ENCODE measurements at regions not wholly inside any gene's neighbourhood (a gene's known extent, or its start where the extent isn't known, plus 50 kb on each side); places are given as distances from the start of the nearest gene placed in this dataset.
A peak's percentile ranks its signal among the peaks of the same experiment; 100 is the strongest.

DNA sequence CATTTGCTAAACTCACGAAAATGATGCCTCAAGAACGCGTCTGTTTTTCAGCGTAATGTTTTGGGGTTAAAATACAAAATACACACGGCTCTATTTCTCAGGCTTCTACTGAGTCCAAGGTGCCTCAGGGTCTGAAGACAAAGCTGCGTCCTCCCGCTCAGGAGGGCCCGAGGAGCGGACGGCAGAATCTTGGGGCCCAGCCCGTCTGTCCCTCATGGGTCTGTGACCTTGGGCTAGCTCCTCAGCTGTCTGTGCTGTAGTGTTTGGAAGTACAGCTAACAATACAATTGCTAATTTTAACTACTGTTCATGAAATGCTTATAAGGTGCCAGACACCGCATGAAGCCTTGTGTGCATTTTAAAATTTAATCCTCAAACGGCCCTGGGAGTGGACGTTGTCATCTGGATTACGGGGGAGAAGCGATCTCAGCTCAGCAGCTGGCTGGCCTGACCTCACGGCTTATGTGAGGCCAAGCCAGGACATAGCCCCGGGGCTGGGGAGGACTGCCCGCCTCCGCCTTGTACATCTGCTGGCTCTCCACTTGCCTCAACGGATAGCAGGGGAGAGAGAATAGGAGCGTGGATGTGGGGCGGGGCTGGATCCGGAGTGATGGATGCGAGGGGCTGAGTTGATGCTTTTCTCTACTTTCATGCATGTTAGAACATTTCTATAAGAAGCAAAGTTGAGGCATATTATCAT, 357.4 kb downstream of the GLRX3 start:
- TF ChIP-seq, protein P1, sequence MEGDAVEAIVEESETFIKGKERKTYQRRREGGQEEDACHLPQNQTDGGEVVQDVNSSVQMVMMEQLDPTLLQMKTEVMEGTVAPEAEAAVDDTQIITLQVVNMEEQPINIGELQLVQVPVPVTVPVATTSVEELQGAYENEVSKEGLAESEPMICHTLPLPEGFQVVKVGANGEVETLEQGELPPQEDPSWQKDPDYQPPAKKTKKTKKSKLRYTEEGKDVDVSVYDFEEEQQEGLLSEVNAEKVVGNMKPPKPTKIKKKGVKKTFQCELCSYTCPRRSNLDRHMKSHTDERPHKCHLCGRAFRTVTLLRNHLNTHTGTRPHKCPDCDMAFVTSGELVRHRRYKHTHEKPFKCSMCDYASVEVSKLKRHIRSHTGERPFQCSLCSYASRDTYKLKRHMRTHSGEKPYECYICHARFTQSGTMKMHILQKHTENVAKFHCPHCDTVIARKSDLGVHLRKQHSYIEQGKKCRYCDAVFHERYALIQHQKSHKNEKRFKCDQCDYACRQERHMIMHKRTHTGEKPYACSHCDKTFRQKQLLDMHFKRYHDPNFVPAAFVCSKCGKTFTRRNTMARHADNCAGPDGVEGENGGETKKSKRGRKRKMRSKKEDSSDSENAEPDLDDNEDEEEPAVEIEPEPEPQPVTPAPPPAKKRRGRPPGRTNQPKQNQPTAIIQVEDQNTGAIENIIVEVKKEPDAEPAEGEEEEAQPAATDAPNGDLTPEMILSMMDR (IDR thresholded peaks at IDR 0.05; ENCODE audit: insufficient read depth, low read length, severe bottlenecking): no peak
- Histone ChIP-seq H3K27me3 (ENCODE audit: control insufficient read depth, insufficient read depth, low read length) (no peaks in the 10 kb centered on the region), H3K36me3 (ENCODE audit: control insufficient read depth, insufficient read depth, low read length) (no peaks in the 10 kb centered on the region), H3K4me3 (ENCODE audit: low read depth, low read length) (no peak overlapping the region)
- DNase-seq (ENCODE audit: low read depth) (no peak), FAIRE-seq (no peak)

DNA sequence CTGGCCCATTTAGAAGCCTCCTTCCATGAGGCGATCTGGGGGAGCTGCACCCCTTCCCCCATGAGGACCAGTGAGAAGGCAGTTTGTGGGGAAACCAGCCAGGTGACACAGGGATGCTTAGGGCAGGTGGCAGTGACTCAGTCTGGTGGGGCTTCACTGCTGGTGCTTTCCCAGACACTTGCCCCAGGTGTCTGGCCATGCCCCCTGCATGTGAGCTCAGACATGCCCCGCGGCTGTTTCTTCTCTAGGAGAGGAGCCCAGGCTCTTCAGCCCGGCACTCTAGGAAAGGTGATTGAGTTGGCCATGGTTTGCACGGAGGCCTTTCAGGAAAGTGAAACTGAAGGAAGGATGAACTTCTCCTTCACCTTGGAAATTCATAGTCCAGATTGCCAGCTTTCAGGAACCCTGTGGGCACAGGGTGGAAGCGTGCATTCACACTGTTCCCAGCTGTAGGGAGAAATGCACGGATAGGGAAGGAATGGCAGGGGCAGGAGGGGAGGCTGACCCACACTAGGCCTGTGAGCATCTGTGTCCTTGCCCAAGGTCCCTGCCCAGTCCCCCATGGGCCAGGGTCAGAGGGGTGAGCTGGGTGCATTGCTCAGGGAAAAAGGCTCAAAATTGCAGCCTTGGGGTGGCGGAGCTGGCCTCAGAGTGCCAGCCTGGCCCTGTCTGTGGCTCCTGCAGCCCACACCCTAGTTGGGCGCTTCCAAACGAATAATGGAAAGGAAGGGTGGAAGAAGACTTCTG, 359.1 kb downstream of the GLRX3 start:
- FAIRE-seq: no peak
- TF ChIP-seq, protein P1 (IDR thresholded peaks at IDR 0.05; ENCODE audit: insufficient read depth, low read length, severe bottlenecking): no peak
- no peaks in the 10 kb centered on the region for H3K27me3 ChIP-seq (ENCODE audit: control insufficient read depth, insufficient read depth, low read length)

DNA sequence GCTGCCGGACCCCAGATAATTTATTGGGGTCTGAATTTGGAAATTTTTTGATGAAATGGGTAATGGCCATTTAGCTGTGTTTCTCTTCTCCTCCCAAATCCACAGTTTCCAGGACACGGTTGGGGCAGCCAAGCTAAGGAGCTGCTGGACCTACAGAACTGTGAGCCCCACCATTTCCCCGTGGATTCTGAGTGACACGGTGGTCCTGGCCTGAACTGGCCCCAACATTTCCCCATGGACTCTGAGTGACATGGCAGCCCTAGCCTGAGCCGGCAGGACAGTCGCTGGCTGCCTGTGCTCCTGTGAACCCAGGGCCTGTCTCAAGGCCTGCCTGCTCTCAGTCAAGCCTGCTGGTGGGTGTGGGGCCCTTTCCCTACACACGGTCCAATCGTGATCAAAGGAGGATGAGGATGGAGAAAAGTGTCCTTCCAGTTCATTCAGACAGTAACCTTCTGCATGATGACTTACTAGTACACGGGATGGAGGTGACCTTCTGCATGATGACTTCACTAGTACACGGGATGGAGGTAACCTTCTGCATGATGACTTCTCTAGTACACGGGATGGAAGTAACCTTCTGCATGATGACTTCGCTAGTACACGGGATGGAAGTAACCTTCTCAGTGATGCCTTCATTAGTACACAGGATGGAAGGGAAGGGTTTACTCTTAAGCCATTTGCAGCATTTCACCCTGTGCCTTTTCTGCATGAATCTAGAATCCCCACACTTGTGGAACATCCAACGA, 359.9 kb downstream of the GLRX3 start:
- no peak overlapping the region for H3K4me3 ChIP-seq (ENCODE audit: low read depth, low read length)
- H3K27me3 ChIP-seq (ENCODE audit: control insufficient read depth, insufficient read depth, low read length): no peaks in the 10 kb centered on the region
- peak; percentile 7 for DNase-seq (ENCODE audit: low read depth)
- no peaks in the 10 kb centered on the region for H3K36me3 ChIP-seq (ENCODE audit: control insufficient read depth, insufficient read depth, low read length)
- TF ChIP-seq, protein P1 (IDR thresholded peaks at IDR 0.05; ENCODE audit: insufficient read depth, low read length, severe bottlenecking): no peak
- peak; percentile 100 for FAIRE-seq

More for the DNA sequence above, 359.1 kb downstream of the GLRX3 start:
- Histone ChIP-seq H3K4me3 (ENCODE audit: low read depth, low read length) (no peak overlapping the region), H3K36me3 (ENCODE audit: control insufficient read depth, insufficient read depth, low read length) (no peaks in the 10 kb centered on the region)
- no peak for DNase-seq (ENCODE audit: low read depth)

DNA sequence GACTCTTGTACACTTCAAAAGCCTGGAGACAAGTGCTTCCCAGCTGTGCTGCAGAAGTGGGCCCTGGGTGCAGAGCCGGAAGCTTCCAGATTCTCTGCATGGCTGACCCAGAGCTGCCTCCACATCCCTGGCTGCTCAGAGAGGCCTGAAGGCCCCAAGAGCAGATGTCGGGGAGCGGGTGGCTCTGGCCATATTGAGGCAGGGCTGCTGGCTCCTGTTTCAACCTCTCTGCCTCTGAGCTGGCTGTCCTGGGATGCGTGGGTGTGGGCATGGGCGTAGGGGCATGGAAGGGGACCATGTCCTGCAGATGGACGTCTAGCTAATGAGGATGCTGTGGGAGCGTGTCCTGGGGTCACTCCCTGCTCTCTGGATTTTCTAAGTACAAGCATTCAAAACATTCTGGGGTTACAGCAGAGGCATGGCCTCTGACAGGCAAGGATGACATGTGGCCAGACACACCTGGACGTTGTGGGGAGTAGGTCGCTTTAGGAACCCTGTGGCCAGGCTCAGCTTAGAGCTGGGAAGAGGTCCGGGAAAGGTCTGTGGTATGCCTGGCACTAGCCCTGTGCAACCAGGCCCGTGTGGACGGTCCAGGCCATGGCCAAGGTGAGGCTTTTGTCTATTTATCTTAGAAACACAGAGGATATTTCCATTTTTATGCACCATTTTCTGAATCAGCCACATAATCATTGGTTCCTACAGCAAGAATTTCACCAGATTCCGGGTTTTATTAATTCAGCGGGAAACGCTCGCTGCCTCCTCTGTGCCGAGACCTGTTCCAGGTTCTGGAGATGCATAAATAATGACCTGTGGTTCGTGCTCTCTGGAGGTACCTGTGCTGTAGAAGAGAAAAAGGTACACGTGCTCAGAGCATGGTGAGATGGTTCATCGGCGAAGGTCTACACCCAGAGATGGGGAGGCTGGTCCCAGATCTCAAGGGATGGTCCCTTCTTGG, 361.1 kb downstream of the GLRX3 start:
- FAIRE-seq (no peak), DNase-seq (ENCODE audit: low read depth) (no peak)
- Histone ChIP-seq H3K4me3 (ENCODE audit: low read depth, low read length) (no peak overlapping the region), H3K27me3 (ENCODE audit: control insufficient read depth, insufficient read depth, low read length) (no peaks in the 10 kb centered on the region), H3K36me3 (ENCODE audit: control insufficient read depth, insufficient read depth, low read length) (no peaks in the 10 kb centered on the region)
- TF ChIP-seq, protein P1 (IDR thresholded peaks at IDR 0.05; ENCODE audit: insufficient read depth, low read length, severe bottlenecking): no peak

DNA sequence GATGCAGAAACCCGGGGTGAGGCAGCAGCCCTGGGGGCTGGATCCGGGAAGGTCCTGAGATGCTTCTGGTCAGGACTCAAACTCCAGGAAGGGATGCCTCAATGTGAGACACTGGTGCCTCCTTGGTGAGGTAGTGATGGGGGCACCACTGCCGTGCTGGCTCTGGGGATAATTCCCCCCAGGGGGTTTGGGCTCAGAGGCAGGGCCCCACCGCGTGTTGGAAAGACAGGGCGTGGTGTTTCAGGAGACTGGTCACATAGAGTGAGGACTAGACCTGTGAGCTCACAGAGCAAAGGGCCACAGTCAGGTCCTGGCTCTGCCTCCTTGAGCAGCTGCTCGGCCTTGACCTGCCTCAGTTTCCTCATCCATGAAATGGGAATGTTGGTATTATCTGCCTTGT, 361.9 kb downstream of the GLRX3 start:
- H3K27me3 ChIP-seq (ENCODE audit: control insufficient read depth, insufficient read depth, low read length): no peaks in the 10 kb centered on the region
- no peaks in the 10 kb centered on the region for H3K36me3 ChIP-seq (ENCODE audit: control insufficient read depth, insufficient read depth, low read length)
- no peak overlapping the region for H3K4me3 ChIP-seq (ENCODE audit: low read depth, low read length)
- no peak for FAIRE-seq
- TF ChIP-seq, protein P1 (IDR thresholded peaks at IDR 0.05; ENCODE audit: insufficient read depth, low read length, severe bottlenecking): no peak
- DNase-seq (ENCODE audit: low read depth): no peak

Data from bronchial epithelial cell (primary cell).